LHCN-M2 (cell line): ENCODE measurements at regions not wholly inside any gene's neighbourhood (a gene's known extent, or its start where the extent isn't known, plus 50 kb on each side); places are given as distances from the start of the nearest gene placed in this dataset.

Experiments used
- DNase-seq: peaks from one replicate; pipeline ENCODE4 v3.0.0-alpha.2; 2012; ENCODE audit warnings: low read depth

DNA sequence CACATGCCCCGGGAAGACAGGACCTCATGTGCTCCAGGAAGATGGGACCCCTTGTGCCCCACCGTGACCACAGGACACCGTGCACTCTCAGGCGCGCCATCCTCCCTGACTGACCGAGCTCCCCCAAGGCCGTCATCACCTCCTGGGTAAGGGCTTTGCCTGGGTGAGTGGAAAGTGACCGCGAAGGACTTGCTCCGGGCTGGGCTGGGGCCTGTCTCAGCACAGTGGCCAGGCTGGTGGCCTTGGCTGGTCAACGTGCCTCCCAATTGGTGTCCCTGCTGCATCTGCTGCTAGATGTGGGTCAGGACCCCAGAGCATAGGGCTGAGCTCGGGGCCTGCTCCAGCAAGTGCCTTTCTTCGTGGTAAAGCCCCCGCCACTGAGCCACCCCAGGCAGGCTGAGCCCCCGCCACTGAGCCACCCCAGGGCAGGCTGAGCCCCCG, 69.7 kb upstream of the CTDP1 start:
- no peak for DNase-seq

DNA sequence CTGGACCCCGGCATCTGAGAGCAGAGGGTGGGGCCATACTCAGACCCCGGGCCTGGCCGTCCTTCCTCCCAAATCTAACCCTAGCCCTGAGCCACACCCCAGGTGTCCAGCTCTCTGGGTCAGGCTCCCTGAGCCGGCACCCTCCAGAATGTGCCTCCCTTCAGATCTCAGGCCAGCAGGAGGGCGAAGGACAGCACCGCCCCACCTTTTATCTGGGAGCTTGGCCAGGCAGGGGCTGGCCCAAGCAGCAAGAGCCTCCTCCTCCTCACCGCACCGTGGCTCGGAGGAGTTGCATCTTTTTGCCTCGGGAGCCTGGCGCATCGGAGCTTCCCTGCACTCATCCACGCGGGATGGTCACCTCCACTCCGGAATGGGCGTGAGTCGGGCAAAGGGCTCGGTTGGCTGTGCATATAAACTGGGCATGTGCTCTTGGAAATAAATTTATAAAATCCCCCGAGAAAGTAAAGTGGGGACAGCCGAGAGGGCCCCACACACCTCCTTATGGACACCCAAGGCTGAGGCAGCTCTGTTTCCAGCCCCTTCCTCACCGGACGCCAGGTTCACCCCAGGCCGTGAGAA, 69.1 kb upstream of the CTDP1 start:
- DNase-seq = no peak

DNA sequence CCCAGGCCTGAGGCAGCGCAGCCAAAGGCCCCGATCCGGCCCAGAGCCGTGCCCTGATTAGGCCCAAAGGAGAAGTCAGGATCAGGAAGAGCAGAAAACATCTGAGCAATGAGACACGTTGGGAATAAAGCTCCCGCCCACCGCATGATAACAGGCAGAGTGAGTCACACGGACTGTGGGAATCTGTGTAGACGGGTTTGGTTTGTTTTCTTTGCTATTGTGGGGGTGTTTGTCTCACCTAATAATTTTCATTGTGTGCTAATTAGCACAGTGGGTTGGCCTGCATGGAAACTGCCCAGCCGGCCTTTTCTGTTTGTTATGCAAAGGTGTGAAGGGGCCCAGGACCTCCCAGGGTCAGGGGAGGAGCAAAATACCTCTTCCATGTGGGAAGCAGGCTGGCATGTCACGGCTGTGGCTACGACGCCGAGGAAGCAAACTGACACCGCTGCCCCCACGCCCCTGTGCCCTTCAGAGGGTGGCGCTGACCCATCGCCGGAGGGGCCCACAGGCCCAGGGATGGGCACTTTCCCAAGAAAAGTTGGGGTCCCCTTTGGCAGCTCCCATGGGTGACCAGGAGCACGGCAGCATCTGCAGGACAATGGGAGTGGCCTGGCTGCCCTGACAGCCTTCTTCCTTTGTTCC, 68.4 kb upstream of the CTDP1 start:
- DNase-seq = peak; percentile 69

DNA sequence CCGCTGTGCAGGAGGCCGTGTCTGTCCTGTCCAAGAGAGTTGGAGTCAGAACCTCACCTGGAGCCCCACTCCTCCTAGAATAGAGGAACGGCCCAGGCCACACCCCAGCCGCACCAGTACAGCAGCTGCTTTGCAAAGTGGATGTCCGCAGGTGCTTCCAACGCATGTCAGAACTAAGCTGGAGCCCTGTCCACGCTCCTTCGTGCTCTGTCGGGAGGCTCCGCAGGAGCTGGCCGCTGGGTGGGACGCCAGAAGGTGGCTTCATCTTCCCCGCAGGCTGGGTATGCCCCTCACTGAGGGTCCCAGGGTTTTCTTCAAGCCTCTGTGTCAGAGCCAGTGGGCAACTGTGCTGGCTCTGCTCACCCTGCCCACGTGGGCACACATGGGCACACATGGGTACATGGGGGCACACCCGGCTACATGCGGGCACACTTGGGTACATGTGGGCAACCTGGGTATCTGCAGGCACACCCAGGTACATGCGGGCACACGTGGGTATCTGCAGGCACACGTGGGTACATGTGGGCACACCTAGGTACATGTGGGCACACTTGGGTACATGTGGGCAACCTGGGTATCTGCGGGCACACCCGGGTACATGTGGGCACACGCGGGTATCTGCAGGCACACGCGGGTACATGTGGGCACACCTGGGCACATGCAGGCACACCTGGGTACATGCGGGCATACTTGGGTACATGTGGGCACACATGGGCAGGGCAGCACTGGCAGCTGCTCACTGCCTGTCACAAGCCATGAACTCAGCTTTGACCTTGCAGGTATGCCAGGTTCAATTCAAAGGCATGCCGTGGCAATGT, 67.1 kb upstream of the CTDP1 start:
- no peak for DNase-seq

DNA sequence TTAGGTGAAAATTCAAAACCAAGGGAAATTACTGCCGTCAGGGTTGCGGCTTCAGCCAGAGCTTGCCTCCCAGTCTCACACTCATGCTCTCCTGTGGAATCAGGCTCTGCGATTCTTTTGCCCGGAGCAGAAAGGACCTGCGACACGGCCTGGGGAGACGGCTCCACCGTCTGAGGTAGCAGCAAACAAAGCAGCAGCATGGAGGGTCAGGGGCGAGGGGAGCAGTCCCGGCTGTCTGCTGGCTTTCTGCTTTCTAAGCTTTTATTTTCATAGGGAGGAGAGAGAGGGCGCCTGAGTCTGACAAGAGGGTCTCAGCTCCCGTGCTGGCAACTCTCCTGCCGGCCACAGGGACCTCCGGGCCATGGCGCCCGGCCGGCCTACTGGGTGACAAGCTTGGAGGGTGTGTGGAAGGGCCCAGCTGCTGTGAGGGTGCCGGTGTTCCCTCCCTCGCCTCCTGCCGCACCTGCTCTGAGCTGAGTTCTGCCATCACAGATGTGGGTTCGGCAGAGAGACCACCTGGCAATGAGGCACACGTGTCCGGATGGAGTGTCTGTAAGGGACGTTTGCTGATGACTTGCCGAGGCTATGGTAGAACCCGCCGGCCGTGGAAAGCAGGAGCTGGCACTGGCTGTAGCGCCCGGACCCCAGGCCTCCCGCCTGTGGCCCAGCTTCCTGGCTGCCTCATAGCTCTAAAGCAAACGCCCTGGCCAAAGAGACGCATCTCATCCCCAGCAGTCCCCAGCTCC, 66.2 kb upstream of the CTDP1 start:
- no peak for DNase-seq

DNA sequence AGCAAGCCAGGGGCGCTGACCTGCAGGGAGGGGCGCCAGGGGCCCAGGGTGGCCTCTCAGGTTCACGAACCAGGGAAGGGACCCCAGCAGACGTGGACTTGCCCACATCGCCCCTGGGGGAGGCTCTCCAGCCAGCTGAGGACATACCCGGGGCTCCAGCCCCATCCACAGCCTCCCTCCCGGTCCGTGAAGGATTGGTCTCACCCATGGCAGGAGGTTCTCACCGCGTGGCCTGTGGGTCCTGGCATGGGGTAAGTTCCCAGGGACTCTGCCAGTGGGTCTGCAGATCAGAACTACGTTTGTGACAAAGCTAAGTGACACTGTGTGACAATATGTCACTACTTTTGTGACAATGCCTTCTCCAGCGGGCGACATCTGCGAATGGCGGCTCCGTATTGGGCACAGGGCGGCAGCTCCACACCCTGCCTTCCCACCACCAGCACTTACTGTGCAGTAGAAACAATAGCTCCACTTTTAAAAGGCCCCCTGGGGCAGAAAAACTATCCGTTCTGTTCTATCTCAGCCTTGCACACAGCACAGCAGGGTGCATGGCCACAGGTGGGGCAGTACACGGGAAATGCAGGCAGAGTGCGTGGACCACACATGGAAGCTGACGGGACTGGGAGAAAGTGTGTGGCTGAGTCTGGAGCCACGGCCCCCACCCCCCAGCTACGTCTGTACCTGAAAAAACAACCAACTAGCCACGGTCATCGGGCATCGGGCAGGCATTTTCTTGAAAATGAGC, 65.2 kb upstream of the CTDP1 start:
- DNase-seq = no peak

DNA sequence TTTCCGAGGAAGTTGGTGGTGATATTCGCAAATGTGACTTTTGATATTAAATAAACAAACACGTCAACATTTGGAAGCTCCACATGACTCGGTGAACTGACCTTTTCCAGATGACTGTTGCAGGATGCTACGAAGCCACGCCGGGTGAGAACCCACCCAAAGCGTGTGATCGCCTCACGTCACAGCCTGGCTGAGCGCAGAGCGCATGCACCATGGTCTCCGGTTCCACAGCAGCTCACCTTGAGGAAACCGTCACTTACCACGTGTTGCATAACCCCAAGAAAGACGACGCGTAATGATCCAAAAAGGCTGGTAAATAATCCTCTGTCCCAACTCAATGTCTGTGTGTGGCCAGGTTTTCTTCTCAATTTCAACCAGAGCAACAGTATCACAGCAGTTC, 64.5 kb upstream of the CTDP1 start:
- no peak for DNase-seq

DNA sequence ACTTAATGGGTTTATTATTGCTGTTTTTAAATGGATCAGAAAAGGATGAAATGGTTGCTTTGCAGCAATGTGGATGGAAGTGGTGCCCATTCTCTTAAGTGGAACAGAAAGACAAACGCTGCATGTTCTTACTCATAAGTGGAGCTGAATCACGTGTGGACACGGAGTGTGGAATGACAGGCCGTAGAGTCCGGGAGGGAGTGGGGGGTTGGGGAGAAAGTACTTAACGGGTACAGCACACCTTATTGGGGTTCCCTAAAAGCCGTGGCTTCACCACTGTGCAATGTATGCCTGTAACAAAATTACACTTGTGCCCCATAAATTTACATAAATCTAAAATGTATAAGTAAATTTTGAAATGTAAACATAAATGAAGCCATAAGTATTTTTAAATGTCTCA, 64.0 kb upstream of the CTDP1 start:
- no peak for DNase-seq

DNA sequence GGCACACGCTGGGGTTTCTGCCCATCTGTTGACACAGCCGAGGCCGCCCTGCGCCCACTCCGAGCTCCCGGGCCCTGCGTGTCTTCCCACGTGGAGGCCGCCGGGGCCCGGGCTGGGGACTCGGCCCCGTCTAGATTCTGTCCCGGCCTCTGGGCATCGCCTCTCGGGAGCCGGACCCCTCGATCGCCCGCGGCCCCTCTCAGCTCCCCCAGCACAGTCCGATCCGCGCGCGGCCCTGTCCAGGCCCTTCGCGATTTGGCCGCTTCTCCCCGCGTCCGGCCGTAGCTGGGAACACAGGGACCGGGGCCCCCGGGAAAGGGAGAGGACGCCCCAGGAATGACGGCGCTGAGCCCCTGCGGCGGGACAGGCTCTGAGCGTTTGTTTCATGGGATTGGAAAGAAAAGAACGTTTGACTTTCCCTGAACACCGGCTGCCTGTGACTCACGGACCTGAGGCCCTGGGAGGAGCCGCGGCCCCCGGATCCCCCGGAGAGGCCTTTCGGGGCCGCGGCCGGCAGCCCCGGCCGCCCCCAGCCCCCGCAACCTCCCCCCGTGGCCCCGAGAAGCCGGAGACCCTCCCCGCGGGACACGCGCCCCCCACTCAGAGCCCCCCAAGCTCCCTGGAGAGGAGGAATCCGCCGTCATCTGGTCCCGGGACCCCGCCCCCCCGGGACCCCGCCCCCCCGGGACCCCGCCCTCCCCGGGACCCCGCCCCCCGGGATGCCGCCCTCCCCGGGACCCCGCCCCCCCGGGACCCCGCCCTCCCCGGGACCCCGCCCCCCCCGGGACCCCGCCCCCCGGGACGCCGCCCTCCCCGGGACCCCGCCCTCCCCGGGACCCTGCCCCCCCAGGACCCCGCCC, 62.7 kb upstream of the CTDP1 start:
- no peak for DNase-seq

DNA sequence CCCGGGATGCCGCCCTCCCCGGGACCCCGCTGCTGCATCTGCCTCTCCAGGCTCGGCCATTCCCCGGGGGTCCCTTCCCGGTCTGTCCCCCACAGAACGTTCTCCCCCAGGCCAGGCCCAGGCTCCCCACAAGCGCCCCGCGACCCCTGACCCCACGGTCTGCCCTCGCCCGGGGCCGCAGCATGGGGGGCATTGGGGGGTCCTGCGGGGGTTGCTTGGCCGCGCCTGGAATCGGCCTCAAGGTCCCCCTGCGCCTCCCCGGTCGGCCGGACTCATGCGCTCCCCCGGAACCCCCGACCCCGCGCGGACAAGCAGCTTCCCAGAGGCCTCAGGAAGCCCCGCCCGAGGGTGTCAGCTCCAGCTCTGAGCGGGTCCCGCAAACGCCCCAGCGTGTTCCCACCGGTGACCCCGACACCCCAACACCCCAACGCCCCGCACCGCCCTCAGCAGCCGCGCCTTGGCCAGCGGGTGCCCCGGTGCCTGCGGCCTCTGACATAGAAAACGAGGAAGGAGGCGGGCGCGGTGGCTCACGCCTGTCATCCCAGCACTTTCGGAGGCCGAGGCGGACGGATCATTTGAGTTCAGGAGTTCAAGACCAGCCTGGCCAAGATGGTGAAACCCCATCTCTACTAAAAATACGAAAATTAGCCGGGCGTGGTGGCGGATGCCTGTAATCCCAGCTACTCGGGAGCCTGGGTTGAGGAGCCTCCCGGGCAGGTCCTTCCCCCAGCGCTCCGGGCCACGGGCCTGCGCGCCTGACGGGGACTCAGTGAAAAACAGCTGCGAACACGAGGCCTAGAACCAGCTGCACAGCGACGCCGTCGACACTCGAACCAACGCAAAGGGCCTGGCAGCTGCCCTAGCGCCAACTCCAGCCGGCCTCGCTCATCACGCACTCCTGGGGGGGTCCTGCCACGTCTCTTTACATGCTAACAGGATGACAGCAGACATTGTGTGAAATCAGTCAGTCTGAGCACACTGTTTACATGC, 61.8 kb upstream of the CTDP1 start:
- no peak for DNase-seq

DNA sequence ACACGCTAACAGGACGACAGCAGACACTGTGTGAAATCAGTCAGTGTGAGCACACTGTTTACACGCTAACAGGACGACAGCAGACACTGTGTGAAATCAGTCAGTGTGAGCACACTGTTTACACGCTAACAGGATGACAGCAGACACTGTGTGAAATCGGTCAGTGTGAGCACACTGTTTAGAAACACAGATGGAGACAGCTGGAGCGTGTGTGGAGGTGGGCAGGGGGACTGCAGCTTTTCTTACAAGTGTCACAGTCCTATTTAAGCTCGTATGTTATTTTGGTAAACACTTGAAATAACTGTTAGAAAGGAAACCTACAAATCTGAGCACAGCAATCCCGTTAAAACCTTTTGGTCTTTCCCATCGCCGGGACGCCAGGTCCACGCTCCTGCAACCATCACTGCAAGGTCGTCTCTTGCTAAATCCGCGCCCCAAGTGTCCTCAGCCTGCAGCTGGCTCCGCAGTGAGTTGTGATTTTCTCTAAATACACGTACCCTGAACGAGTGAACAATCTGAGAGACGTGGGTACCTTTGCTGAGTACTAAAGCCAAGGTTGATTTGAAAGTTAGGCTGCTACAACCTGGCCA, 58.9 kb upstream of the CTDP1 start:
- no peak for DNase-seq

DNA sequence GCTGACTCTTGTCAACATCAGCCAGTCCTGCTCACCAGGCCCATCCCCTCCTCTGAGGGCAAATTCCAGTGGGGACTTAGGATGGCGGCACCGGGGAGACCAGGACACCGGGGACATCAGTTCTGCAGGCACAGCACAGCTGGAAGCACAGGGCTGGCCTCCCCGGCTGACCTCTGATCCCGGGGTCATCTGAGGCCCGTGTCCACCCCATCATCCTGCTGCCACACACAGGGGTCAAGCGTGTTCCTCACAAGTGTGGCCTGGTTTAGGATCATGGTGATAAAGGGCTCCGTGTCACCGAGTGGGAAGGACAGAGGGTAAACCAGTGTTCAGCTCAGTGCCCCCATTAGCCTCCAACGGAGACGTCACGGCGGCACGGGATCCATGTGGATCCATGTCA, 58.1 kb upstream of the CTDP1 start:
- DNase-seq = no peak

DNA sequence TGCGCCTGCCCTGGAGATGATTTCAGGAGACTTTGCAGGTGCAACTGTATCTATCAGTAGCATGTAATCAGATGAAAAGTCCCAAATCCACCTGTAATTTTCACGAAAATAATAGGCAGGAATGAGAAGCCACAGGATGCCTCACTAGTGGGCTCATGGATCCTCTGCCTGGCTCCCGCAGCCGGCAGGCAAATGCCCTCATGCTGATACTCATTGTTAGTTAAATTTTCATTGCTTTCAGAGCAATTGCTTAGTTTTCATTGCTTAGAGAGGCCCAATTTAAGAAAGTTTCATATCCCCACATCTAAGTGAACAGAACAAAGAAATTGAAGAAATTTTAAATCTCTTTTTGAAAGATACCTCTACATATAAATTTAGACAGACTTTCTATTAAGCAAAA, 57.6 kb upstream of the CTDP1 start:
- DNase-seq = no peak

DNA sequence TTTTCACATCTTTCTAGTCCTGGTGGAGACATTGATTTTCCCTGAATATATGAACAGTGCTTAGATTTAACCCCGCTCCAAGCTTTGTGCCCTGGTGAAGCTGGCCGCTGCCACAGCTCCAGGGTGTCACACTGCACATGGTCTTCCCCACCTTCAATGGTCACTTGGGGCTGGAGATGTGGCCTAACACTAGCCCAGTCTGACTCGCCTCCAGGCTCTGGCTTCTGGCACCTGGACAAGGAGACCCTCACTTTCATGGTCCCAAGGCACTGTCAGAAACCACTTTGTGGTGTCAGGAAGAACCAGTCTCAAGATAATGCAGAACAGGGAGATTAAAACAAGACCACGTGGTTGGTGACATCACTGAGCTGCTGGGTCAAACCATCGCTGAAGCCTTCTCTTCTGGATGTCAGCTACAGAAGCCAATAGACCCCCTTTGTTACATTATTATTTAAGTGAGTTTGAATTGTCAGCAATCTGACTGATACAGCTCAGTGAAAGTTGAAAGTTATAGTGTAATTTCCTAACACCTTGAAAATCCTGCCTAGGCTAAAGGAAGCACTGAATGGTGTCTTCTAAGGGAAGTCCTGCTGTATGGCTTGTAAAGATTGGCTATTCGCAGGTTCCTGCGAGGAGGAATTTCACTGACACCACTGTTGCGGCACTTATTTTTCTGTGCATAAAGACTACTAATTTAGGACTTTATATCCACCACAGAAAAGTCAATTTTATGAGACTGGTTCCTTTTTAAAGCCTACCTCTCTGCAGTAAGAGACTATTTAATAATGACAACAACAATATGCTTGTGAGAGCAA, 55.0 kb upstream of the CTDP1 start:
- DNase-seq = no peak

DNA sequence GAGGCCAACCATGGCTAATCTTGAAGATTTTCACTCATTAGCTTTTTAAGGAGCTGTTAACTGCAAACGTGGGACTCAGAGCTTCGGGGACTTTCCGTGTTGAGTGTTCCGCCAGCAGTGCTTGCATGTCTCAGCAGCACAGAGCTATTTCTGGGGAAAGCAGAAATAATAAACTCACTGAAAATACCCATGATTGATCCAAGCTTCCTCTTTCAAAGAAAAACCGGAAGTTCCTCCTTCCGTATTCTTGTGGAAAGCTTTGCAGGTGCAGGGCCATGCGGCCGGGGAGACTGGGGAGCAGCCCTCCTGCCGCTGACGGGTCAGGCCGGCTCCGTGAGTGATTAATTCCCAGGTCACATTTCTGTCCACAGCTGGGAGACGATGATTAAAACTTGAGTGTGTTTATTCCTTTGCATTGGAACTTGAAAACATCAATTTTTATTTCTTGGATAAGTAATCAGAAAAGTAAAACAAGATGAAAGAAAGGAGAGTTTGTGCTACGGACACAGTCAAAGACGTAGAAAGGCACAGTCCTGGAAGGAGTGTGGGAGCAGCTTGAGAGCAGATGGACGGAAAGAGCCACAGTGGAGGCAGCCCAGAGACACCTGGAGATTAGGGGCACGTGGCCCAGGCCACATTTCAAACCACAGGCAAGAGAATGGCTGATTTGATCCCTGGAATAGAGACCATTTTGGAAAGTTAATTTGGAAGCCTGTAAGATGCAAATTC, 54.2 kb upstream of the CTDP1 start:
- DNase-seq = no peak

DNA sequence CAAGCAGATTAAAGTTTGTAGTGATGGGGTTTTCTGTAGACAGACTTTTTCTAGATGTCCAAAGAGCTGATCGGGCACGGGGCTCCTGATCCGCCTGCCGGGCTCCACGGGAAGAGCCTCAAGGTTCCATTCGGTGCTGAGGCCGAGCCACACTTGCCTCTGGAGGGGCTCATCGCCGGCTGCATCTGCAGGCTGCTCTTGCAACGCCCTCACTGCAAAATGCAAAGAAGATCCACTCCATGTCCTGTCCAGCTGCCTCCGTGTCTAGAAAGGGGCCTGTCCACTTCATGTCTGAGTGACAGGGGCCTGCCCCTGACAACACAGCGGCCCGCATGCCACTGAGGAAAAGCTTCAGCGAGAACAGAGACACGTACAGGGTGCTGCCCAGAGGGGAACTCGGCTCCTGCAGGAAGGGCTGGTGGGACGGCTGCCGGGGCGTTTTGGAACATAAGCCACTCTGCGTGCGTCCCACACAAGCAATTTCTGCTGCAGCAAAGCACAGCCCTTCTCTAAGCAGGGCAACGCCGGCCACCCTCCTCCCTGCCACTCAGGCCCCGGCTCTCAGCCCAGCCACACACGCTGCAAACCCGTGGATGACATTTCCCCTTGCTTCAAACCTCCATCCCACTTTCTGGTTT, 53.6 kb upstream of the CTDP1 start:
- no peak for DNase-seq
